ENCODE measurements at regions not wholly inside any gene's neighbourhood (a gene's known extent, or its start where the extent isn't known, plus 50 kb on each side); places are given as distances from the start of the nearest gene placed in this dataset.

DNA sequence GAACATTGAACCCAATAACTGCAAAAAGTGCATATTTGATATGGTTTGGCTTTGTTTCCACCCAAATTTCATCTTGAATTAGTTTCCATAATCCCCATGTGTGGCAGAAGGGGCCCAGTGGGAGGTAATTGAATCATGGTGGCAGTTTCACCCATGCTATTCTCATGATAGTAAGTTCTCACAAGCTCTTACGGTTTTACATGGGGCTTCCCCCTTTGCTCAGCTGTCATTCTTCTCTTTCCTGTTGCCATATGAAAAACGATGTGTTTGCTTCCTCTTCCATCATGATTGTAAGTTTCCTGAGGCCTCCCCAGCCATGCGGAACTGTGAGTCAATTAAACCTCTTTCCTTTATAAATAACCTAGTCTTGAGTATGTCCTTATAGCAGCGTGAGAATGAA is 127.6 kb downstream of the CHD9NB start:
- Histone ChIP-seq H3K4me3 (ENCODE audit: low read depth, low read length, poor library complexity, severe bottlenecking) (no peak overlapping the region), H3K9me3 (ENCODE audit: low read length) (no peaks in the 10 kb centered on the region), H3K4me2 (ENCODE audit: low read length) (no peak overlapping the region), H2AFZ (ENCODE audit: low read length) (no peak overlapping the region), H4K20me1 (ENCODE audit: insufficient read depth, low read length) (no peaks in the 10 kb centered on the region), H3K9ac (ENCODE audit: low read length) (no peak overlapping the region), H3K4me1 (ENCODE audit: insufficient read depth, low read length, severe bottlenecking) (no peaks in the 10 kb centered on the region), H3K27ac (ENCODE audit: low read depth, low read length, poor library complexity, severe bottlenecking) (no peak overlapping the region), H3F3A (ENCODE audit: insufficient read depth, low read length) (no peaks in the 10 kb centered on the region), H3K79me2 (ENCODE audit: insufficient read depth, low read length) (no peaks in the 10 kb centered on the region), H3K27me3 (ENCODE audit: insufficient read depth, low read length) (no peaks in the 10 kb centered on the region), H3K36me3 (ENCODE audit: insufficient read depth, low read length) (no peaks in the 10 kb centered on the region), H3K9me2 (ENCODE audit: low read depth, low read length) (no peaks in the 10 kb centered on the region)
- TF ChIP-seq EZH2 (IDR thresholded peaks at IDR 0.05; ENCODE audit: borderline replicate concordance, low read length): no peak
- no peak for TF ChIP-seq CTCF (IDR thresholded peaks at IDR 0.05; ENCODE audit: low read length)

GRCh38 chr16:52924162-52924561 is 128.5 kb downstream of the CHD9NB start:
- Histone ChIP-seq H3F3A (ENCODE audit: insufficient read depth, low read length) (no peaks in the 10 kb centered on the region), H3K9ac (ENCODE audit: low read length) (no peak overlapping the region), H3K4me3 (ENCODE audit: low read depth, low read length, poor library complexity, severe bottlenecking) (no peak overlapping the region), H4K20me1 (ENCODE audit: insufficient read depth, low read length) (no peaks in the 10 kb centered on the region), H3K27me3 (ENCODE audit: insufficient read depth, low read length) (no peaks in the 10 kb centered on the region), H3K36me3 (ENCODE audit: insufficient read depth, low read length) (no peaks in the 10 kb centered on the region), H3K27ac (ENCODE audit: low read depth, low read length, poor library complexity, severe bottlenecking) (no peak overlapping the region), H3K9me2 (ENCODE audit: low read depth, low read length) (no peaks in the 10 kb centered on the region), H3K4me2 (ENCODE audit: low read length) (no peak overlapping the region), H3K9me3 (ENCODE audit: low read length) (no peaks in the 10 kb centered on the region), H2AFZ (ENCODE audit: low read length) (no peak overlapping the region), H3K4me1 (ENCODE audit: insufficient read depth, low read length, severe bottlenecking) (no peaks in the 10 kb centered on the region), H3K79me2 (ENCODE audit: insufficient read depth, low read length) (no peaks in the 10 kb centered on the region)
- TF ChIP-seq EZH2 (IDR thresholded peaks at IDR 0.05; ENCODE audit: borderline replicate concordance, low read length) (no peak), CTCF (IDR thresholded peaks at IDR 0.05; ENCODE audit: low read length) (no peak)

DNA sequence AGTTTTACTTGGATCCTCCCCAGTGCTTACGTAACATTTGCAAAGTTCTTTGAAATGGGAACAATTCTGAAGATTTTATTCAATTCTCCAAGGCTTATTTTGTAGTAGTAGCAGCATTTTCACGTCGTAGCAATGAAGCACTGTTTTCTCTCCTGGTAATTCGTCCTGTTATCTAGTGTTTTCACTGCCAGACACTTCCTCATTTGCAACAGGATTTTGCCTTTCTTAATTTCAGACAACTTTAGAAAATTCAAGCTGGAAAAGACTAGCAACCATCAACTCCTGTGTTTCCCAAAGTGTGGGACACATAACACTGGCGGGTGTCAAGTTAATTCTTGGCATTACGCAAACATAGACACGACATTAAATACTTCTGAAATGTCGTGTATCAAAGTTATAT is 131.6 kb downstream of the CHD9NB start:
- Histone ChIP-seq H3K4me1 (ENCODE audit: insufficient read depth, low read length, severe bottlenecking) (no peaks in the 10 kb centered on the region), H3K79me2 (ENCODE audit: insufficient read depth, low read length) (no peaks in the 10 kb centered on the region), H3K9me2 (ENCODE audit: low read depth, low read length) (no peaks in the 10 kb centered on the region), H3K27ac (ENCODE audit: low read depth, low read length, poor library complexity, severe bottlenecking) (no peak overlapping the region), H3K4me3 (ENCODE audit: low read depth, low read length, poor library complexity, severe bottlenecking) (no peak overlapping the region), H3K9ac (ENCODE audit: low read length) (no peak overlapping the region), H3F3A (ENCODE audit: insufficient read depth, low read length) (no peaks in the 10 kb centered on the region), H3K36me3 (ENCODE audit: insufficient read depth, low read length) (no peaks in the 10 kb centered on the region), H3K27me3 (ENCODE audit: insufficient read depth, low read length) (no peaks in the 10 kb centered on the region), H2AFZ (ENCODE audit: low read length) (no peak overlapping the region), H3K9me3 (ENCODE audit: low read length) (no peaks in the 10 kb centered on the region), H4K20me1 (ENCODE audit: insufficient read depth, low read length) (no peaks in the 10 kb centered on the region), H3K4me2 (ENCODE audit: low read length) (no peak overlapping the region)
- TF ChIP-seq CTCF (IDR thresholded peaks at IDR 0.05; ENCODE audit: low read length) (no peak), EZH2 (IDR thresholded peaks at IDR 0.05; ENCODE audit: borderline replicate concordance, low read length) (no peak)

Measured in OCI-LY1 (cell line).